CD4-positive, alpha-beta T cell (primary cell): ENCODE measurements at regions not wholly inside any gene's neighbourhood (a gene's known extent, or its start where the extent isn't known, plus 50 kb on each side); places are given as distances from the start of the nearest gene placed in this dataset.

Experiments
- ATAC-seq: fragments of 200-7000 bp; cut with Tn5 transposase; one replicate; pipeline ENCODE4 v1.10.0; 2022; ENCODE audit warnings: mild to moderate bottlenecking; ENCODE audit not compliant: poor library complexity
- CTCF ChIA-PET: fragments of 350-600 bp; sonication (Branson Sonifier 250); formaldehyde crosslinking; loops from one replicate; lab custom pipeline; 2021; ENCODE audit warnings: antibody characterized with exemption, inconsistent platforms; lab: Charles Lee
- POLR2A ChIA-PET: fragments of 350-600 bp; sonication (Branson Sonifier 250); formaldehyde crosslinking; loops from one replicate; lab custom pipeline; 2021; ENCODE audit warnings: antibody characterized with exemption, inconsistent platforms; lab: Charles Lee
- DNase-seq, 14 experiments: peaks; one replicate each; pipeline ENCODE4 v3.0.0-alpha.2; 2013 to 2020; ENCODE audit warnings: mixed read lengths in 2 of 14
- H3K27ac ChIP-seq, 2 donors: one replicate each; pipeline versions ENCODE4 v1.5.1 to v1.7.0; 2013; ENCODE audit warnings: low read length in 2 of 2, low read depth in 1 of 2, mild to moderate bottlenecking in 1 of 2
- H3K27me3 ChIP-seq, 2 experiments: 1 replicate in 1 of 2; 2 replicates in 1 of 2; pipeline versions ENCODE4 v1.6.1 to v1.7.0; 2013; ENCODE audit warnings: low read length in 2 of 2, control low read depth in 1 of 2, mild to moderate bottlenecking in 1 of 2, moderate library complexity in 1 of 2; ENCODE audit not compliant: insufficient read depth in 2 of 2, control insufficient read depth in 1 of 2
- H3K36me3 ChIP-seq: one replicate; pipeline ENCODE4 v1.6.1; 2013; ENCODE audit warnings: low read length, control low read depth; ENCODE audit not compliant: insufficient read depth
- H3K4me1 ChIP-seq: one replicate; pipeline ENCODE4 v1.6.1; 2013; ENCODE audit warnings: low read length, control low read depth; ENCODE audit not compliant: insufficient read depth
- H3K4me3 ChIP-seq: one replicate; pipeline ENCODE4 v1.5.1; 2013; ENCODE audit warnings: mild to moderate bottlenecking, low read length, moderate library complexity
- H3K9me3 ChIP-seq, 2 experiments: 1 replicate in 1 of 2; 2 replicates in 1 of 2; pipeline versions ENCODE4 v1.6.1 to v1.7.0; 2013; ENCODE audit warnings: low read length in 2 of 2, mild to moderate bottlenecking in 2 of 2, control low read depth in 1 of 2, moderate library complexity in 1 of 2; ENCODE audit not compliant: control insufficient read depth in 1 of 2, insufficient read depth in 1 of 2
- H3K27ac Mint-ChIP-seq: one replicate; pipeline ENCODE4 v1.8.0; 2020; ENCODE audit warnings: mixed read lengths
- H3K27me3 Mint-ChIP-seq: one replicate; pipeline ENCODE4 v1.8.0; 2021; ENCODE audit warnings: mixed read lengths
- H3K36me3 Mint-ChIP-seq: one replicate; pipeline ENCODE4 v1.8.0; 2021; ENCODE audit warnings: low read depth, mixed read lengths
- H3K4me1 Mint-ChIP-seq: one replicate; pipeline ENCODE4 v1.8.0; 2021; ENCODE audit warnings: low read depth, mixed read lengths
- H3K4me3 Mint-ChIP-seq: one replicate; pipeline ENCODE4 v1.8.0; 2020; ENCODE audit warnings: mild to moderate bottlenecking, mixed read lengths
- H3K9me3 Mint-ChIP-seq: one replicate; pipeline ENCODE4 v1.8.0; 2020; ENCODE audit warnings: mixed read lengths
- CTCF ChIP-seq: fragments of 200-600 bp; IDR thresholded peaks from one replicate; pipeline ENCODE4 v1.8.0; 2022; ENCODE audit warnings: antibody characterized with exemption, mild to moderate bottlenecking
- intact Hi-C, 2 experiments: fragments of 100-400 bp; cut with DNase I in 1 of 2; cut with micrococcal nuclease in 1 of 2; formaldehyde crosslinking; loops; one replicate each; pipeline versions ENCODE4 v1.15.1 to v1.9.0; 2023 to 2025; cut with DNase I, micrococcal nuclease

DNA sequence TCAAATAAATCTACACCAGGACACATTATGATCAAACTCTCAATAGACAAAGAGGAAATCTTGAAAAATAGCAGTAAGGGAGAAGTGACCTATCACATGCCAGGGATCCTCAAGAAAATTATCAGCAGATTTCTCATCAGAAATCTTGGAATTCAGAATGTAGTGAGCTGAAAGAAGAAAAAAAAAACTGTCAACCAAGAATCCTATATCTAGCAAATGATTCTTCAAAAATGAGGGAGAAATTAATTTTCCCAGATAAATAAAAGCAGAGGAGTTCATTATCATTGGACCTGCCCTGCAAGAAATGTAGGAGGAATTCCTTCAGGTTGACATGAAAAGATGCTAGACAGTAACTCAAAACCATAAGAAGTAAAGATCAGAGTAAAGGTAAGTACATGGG, 363.6 kb downstream of the TFAP2A start:
- H3K27ac ChIP-seq = no peak overlapping the region
- no peak overlapping the region for H3K4me3 Mint-ChIP-seq
- H3K27me3 ChIP-seq = no peaks in the 10 kb centered on the region
- peaks cover 0 to 6% of the 10 kb centered on the region in 2 experiments for H3K9me3 ChIP-seq
- no peaks in the 10 kb centered on the region for H3K36me3 ChIP-seq
- H3K27ac Mint-ChIP-seq = no peak overlapping the region
- no peak for TF ChIP-seq CTCF
- ChIA-PET POLR2A (no interaction called here), CTCF (no interaction called here)
- ATAC-seq = no peak
- no peaks in the 10 kb centered on the region for H3K27me3 Mint-ChIP-seq
- H3K9me3 Mint-ChIP-seq = peaks cover 18% of the 10 kb centered on the region
- intact Hi-C loops = no loop called here
- DNase-seq = no peak
- no peaks in the 10 kb centered on the region for H3K4me1 Mint-ChIP-seq
- H3K4me3 ChIP-seq = no peak overlapping the region
- no peaks in the 10 kb centered on the region for H3K36me3 Mint-ChIP-seq
- H3K4me1 ChIP-seq = no peaks in the 10 kb centered on the region

- Mint-ChIP-seq H3K4me3 (no peak overlapping the region), H3K27me3 (no peaks in the 10 kb centered on the region), H3K36me3 (no peaks in the 10 kb centered on the region), H3K9me3 (peaks cover 12% of the 10 kb centered on the region), H3K27ac (no peak overlapping the region), H3K4me1 (no peaks in the 10 kb centered on the region)
- no peak for DNase-seq
- no peak for ATAC-seq
- no peak overlapping the region for H3K4me3 ChIP-seq
- H3K9me3 ChIP-seq = peaks cover 0 to 6% of the 10 kb centered on the region in 2 experiments
- ChIA-PET CTCF (no interaction called here), POLR2A (no interaction called here)
- no peak for TF ChIP-seq CTCF
- intact Hi-C loops = no loop called here
- no peak overlapping the region for H3K27ac ChIP-seq
- no peaks in the 10 kb centered on the region for H3K27me3 ChIP-seq
- H3K4me1 ChIP-seq = no peaks in the 10 kb centered on the region
- H3K36me3 ChIP-seq = no peaks in the 10 kb centered on the region
Observed at GRCh38 chr6:10048370-10049297, 366.2 kb downstream of the TFAP2A start.

GRCh38 chr6:10042280-10042679, 372.6 kb downstream of the TFAP2A start:
- intact Hi-C loops = no loop called here
- POLR2A ChIA-PET = no interaction called here
- no peak for DNase-seq
- Mint-ChIP-seq H3K4me1 (no peaks in the 10 kb centered on the region), H3K27me3 (no peaks in the 10 kb centered on the region), H3K27ac (no peak overlapping the region), H3K36me3 (no peaks in the 10 kb centered on the region), H3K4me3 (no peak overlapping the region), H3K9me3 (peaks cover 2% of the 10 kb centered on the region)
- Histone ChIP-seq H3K4me3 (no peak overlapping the region), H3K9me3 (peaks cover 0 to 3% of the 10 kb centered on the region in 2 experiments), H3K27ac (no peak overlapping the region), H3K4me1 (no peaks in the 10 kb centered on the region), H3K27me3 (no peaks in the 10 kb centered on the region), H3K36me3 (no peaks in the 10 kb centered on the region)
- TF ChIP-seq CTCF = no peak
- CTCF ChIA-PET = no interaction called here
- no peak for ATAC-seq
